Esophagus (tissue), 2 donors: ENCODE measurements at regions not wholly inside any gene's neighbourhood (a gene's known extent, or its start where the extent isn't known, plus 50 kb on each side); places are given as distances from the start of the nearest gene placed in this dataset.
"Not testable (repeated sequence)": the region's sequence is repeated elsewhere in the genome, so short reads cannot be mapped to it uniquely, and the experiment has no call there.

ENCODE experiments used
- H3K27ac ChIP-seq, 2 donors: one replicate each; pipeline ENCODE4 v1.5.1; 2013; ENCODE audit warnings: low read depth in 2 of 2, mild to moderate bottlenecking in 2 of 2, inconsistent platforms in 1 of 2, low read length in 1 of 2, moderate library complexity in 1 of 2
- H3K27me3 ChIP-seq, 2 donors: one replicate each; pipeline ENCODE4 v1.6.1; 2013; ENCODE audit warnings: low read length in 2 of 2, control low read depth in 1 of 2, mild to moderate bottlenecking in 1 of 2; ENCODE audit not compliant: insufficient read depth in 2 of 2, control insufficient read depth in 1 of 2
- H3K36me3 ChIP-seq, 2 donors: one replicate each; pipeline ENCODE4 v1.6.1; 2013; ENCODE audit warnings: low read length in 1 of 2; ENCODE audit not compliant: control insufficient read depth in 2 of 2, insufficient read depth in 2 of 2
- H3K4me1 ChIP-seq, 2 donors: one replicate each; pipeline ENCODE4 v1.6.1; 2013; ENCODE audit warnings: low read length in 1 of 2; ENCODE audit not compliant: control insufficient read depth in 2 of 2, insufficient read depth in 2 of 2
- H3K4me3 ChIP-seq, 2 donors: one replicate each; pipeline ENCODE4 v1.5.1; 2013; ENCODE audit warnings: low read length in 2 of 2, mild to moderate bottlenecking in 2 of 2, low read depth in 1 of 2, moderate library complexity in 1 of 2
- H3K9me3 ChIP-seq, 2 donors: one replicate each; pipeline ENCODE4 v1.6.1; 2013; ENCODE audit warnings: mild to moderate bottlenecking in 2 of 2, low read depth in 1 of 2, low read length in 1 of 2, moderate library complexity in 1 of 2; ENCODE audit not compliant: control insufficient read depth in 2 of 2, insufficient read depth in 1 of 2
- WGBS, 2 donors: extraction: QIAGEN DNeasy Blood & Tissue Kit; methylation state at CpG; one replicate each; pipeline ENCODE4 v1.1.7; 2013; 5-methylcytosine and 5-hydroxymethylcytosine counted together
- donor health status: healthy with polysubstance abuse.
- donor health status: Bipolar disorder and iron deficiency.

GRCh38 chr11:109512680-109513079, 90.7 kb downstream of the C11orf87 start:
- no peaks in the 10 kb centered on the region for H3K27me3 ChIP-seq
- H3K4me3 ChIP-seq: no peak overlapping the region
- H3K27ac ChIP-seq: no peak overlapping the region
- no peaks in the 10 kb centered on the region for H3K4me1 ChIP-seq
- no peaks in the 10 kb centered on the region for H3K36me3 ChIP-seq
- 29 to 41% methylated on average over 2 of the region's 2 CpGs for WGBS, 2 donors
- H3K9me3 ChIP-seq: no peaks in the 10 kb centered on the region

DNA sequence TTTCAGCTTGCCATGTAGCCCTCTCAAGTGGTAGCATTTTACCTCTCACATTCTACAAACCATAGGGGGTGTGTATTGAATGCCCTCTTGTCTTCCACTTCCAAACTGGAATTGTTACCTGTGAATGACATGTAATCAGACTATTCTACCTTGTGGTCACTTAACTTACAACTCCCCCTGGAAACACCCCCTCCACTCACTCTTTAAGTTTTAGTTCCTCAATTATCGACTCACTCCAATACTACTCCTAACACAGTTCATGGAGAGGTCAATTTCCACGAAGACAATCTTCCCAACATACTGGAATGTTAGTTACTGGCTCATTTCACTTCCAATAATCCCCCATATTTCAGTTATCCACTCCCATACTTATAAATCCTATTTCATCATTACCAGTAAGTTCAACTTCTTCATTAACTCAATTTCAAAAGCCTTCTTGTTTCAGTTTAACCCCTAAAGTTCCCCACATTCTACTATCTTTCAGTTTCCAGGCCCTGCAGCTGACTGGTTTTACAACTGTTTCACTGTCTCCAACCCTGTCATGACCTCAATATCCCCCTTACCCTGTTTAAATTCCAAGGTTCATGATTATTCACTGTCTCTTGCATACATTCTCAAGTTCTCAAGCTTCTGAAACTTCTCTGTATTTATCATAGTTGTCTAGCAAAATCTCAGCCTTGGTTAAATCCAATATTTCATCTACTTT, 92.5 kb downstream of the C11orf87 start:
- Histone ChIP-seq H3K4me1 (no peaks in the 10 kb centered on the region), H3K9me3 (no peaks in the 10 kb centered on the region), H3K4me3 (no peak overlapping the region), H3K27me3 (no peaks in the 10 kb centered on the region), H3K27ac (no peak overlapping the region), H3K36me3 (no peaks in the 10 kb centered on the region)
- WGBS, 2 donors: 47 to 68% methylated on average over 2 of the region's 2 CpGs

- Histone ChIP-seq H3K9me3 (no peaks in the 10 kb centered on the region), H3K4me1 (no peaks in the 10 kb centered on the region), H3K36me3 (no peaks in the 10 kb centered on the region), H3K27ac (no peak overlapping the region), H3K27me3 (no peaks in the 10 kb centered on the region), H3K4me3 (no peak overlapping the region)
- 62 to 78% methylated on average over 2 of the region's 2 CpGs for WGBS, 2 donors
Observed at GRCh38 chr11:109519253-109519652, 97.3 kb downstream of the C11orf87 start.

- no peaks in the 10 kb centered on the region for H3K9me3 ChIP-seq
- no peaks in the 10 kb centered on the region for H3K36me3 ChIP-seq
- no peaks in the 10 kb centered on the region for H3K27me3 ChIP-seq
- H3K27ac ChIP-seq: no peak overlapping the region
- no peaks in the 10 kb centered on the region for H3K4me1 ChIP-seq
- WGBS, 2 donors: 19 to 41% methylated on average over 1 of the region's 1 CpG
- H3K4me3 ChIP-seq: no peak overlapping the region
Observed at GRCh38 chr11:109521571-109522086, 99.6 kb downstream of the C11orf87 start.

GRCh38 chr11:109522116-109522755, 100.2 kb downstream of the C11orf87 start:
- Histone ChIP-seq H3K9me3 (no peaks in the 10 kb centered on the region), H3K4me3 (no peak overlapping the region), H3K27ac (no peak overlapping the region), H3K4me1 (no peaks in the 10 kb centered on the region), H3K36me3 (no peaks in the 10 kb centered on the region), H3K27me3 (no peaks in the 10 kb centered on the region)
- 62 to 67% methylated on average over 2 of the region's 2 CpGs for WGBS, 2 donors

- not testable (repeated sequence) for H3K36me3 ChIP-seq, H3K4me1 ChIP-seq, H3K27ac ChIP-seq, H3K4me3 ChIP-seq, H3K9me3 ChIP-seq, H3K27me3 ChIP-seq
- WGBS, 2 donors: 89 to 95% methylated on average over 7 of the region's 7 CpGs
Observed at GRCh38 chr11:109525636-109526035, 103.6 kb downstream of the C11orf87 start.

- Histone ChIP-seq H3K36me3 (no peaks in the 10 kb centered on the region), H3K4me3 (no peak overlapping the region), H3K27ac (no peak overlapping the region), H3K27me3 (no peaks in the 10 kb centered on the region), H3K9me3 (no peaks in the 10 kb centered on the region), H3K4me1 (no peaks in the 10 kb centered on the region)
- 95 to 97% methylated on average over 5 of the region's 5 CpGs for WGBS, 2 donors
Observed at GRCh38 chr11:109526061-109526460, 104.1 kb downstream of the C11orf87 start.

DNA sequence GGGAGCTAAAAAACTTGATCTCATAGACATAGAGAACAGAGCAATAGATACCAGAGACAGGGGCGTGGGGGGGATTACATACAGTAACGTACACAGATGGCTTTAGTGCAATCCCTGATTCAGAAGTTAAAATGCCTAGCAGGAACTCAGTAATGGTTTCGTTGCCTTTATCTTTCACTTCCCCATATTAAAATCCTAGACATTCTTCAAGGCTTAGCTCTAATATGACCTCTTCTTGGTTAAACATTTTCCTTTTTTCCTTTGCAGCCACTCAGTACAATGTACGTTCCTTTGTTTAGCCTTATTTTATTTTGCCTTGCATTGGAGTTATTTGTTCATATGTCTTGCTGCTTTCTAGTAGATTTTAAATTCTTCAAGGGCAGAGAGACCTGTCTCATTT, 104.9 kb downstream of the C11orf87 start:
- no peak overlapping the region for H3K27ac ChIP-seq
- H3K27me3 ChIP-seq: no peaks in the 10 kb centered on the region
- WGBS, 2 donors: 62 to 63% methylated on average over 4 of the region's 4 CpGs
- no peak overlapping the region for H3K4me3 ChIP-seq
- H3K9me3 ChIP-seq: no peaks in the 10 kb centered on the region
- H3K36me3 ChIP-seq: no peaks in the 10 kb centered on the region
- no peaks in the 10 kb centered on the region for H3K4me1 ChIP-seq

GRCh38 chr11:109527496-109527895, 105.5 kb downstream of the C11orf87 start:
- Histone ChIP-seq H3K27ac (no peak overlapping the region), H3K27me3 (no peaks in the 10 kb centered on the region), H3K4me3 (no peak overlapping the region), H3K36me3 (no peaks in the 10 kb centered on the region), H3K9me3 (no peaks in the 10 kb centered on the region), H3K4me1 (no peaks in the 10 kb centered on the region)
- WGBS, 2 donors: 47 to 48% methylated on average over 1 of the region's 1 CpG
